GM18909 (cell line): ENCODE measurements at regions not wholly inside any gene's neighbourhood (a gene's known extent, or its start where the extent isn't known, plus 50 kb on each side); places are given as distances from the start of the nearest gene placed in this dataset.
"Not testable (repeated sequence)": the region's sequence is repeated elsewhere in the genome, so short reads cannot be mapped to it uniquely, and the experiment has no call there.

Experiments
- ATAC-seq: cut with Tn5 transposase; IDR thresholded peaks from one replicate; pipeline ENCODE4 v1.9.1; 2021; ENCODE audit warnings: mild to moderate bottlenecking; ENCODE audit not compliant: unreplicated experiment, poor library complexity

GRCh38 chr18:64785686-64786085 lies 636.8 kb upstream of the LINC00305 start:
- ATAC-seq: no peak

DNA sequence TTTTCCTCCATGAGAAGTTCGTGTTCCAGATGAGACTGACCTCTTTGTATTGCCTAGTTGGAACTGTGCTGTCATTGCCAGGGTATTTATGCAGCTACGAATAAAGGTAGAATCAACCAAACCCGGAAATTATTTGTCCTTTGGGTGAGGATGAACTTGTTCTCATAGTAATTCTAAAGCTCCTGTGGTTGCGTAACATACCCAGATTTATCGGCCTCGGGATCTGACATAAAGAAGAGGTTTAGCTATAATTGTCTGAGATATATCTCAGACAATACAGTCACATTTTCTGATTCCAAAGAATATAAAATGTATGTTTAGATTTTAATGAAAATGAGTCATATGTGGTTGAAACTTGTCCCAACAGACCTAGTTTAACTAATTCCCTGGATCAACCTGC lies 628.7 kb upstream of the LINC00305 start:
- no peak for ATAC-seq

- no peak for ATAC-seq
Measured at GRCh38 chr18:64765908-64766307, 617.0 kb upstream of the LINC00305 start.

GRCh38 chr18:64752707-64753106 lies 603.8 kb upstream of the LINC00305 start:
- no peak for ATAC-seq

- ATAC-seq: no peak
Measured at GRCh38 chr18:64749884-64750283, 601.0 kb upstream of the LINC00305 start.

GRCh38 chr18:64747803-64748202 lies 598.9 kb upstream of the LINC00305 start:
- ATAC-seq: no peak

DNA sequence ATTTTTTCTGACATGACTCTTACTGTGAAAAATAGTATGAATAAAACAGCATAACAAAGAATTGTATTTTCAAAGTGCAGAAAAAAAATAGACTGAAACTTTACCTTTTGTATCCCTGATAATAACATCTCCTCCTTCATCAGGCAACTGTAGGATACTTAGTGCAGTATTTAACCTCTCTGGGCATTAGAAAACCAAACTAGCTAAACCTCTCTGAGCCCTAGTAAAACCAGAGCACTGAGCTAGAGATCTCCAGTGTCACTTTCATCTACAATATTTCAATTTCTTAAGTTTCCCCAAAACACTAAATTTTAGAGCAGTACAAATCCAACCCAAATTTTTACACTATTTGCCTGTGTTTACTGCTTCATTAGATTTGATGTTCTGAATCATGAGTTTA lies 594.0 kb upstream of the LINC00305 start:
- no peak for ATAC-seq

DNA sequence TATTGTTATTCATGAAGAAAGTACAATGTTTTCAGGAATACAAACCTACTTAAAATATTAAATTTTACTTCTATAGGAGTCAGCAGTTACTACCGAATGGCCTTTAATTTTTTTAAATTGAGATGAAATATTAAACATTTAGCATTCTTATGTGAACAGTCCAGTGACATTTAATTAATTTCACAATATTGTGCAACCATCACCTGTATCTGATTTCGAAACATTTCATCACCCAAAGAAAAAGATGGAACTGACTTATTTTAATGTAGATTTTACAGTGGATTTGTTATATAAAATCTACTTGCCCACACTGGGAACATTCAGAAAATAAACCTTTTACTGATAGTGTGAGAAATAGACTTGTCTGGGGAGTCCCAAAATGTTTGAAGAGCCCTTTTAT lies 585.2 kb upstream of the LINC00305 start:
- ATAC-seq: no peak

DNA sequence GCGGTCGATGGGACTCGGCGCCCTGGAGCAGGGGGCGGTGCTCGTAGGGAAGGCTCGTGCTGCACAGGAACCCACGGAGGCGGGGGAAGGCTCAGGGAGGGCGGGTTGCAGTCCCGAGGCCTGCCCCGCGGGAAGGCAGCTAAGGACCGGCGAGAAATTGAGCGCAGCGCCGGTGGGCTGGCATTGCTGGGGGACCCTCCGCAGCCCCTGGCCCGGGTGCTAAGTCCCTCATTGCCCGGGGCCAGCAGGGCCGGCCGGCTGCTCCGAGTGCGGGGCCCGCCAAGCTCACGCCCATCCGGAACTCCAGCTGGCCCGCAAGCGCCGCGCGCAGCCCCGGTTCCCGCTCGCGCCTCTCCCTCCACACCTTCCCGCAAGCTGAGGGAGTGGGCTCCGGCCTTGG lies 576.8 kb upstream of the LINC00305 start:
- not testable (repeated sequence) for ATAC-seq

- ATAC-seq: no peak
Measured at GRCh38 chr18:64720781-64721464, 572.0 kb upstream of the LINC00305 start.

GRCh38 chr18:64718808-64719207 lies 569.9 kb upstream of the LINC00305 start:
- no peak for ATAC-seq

DNA sequence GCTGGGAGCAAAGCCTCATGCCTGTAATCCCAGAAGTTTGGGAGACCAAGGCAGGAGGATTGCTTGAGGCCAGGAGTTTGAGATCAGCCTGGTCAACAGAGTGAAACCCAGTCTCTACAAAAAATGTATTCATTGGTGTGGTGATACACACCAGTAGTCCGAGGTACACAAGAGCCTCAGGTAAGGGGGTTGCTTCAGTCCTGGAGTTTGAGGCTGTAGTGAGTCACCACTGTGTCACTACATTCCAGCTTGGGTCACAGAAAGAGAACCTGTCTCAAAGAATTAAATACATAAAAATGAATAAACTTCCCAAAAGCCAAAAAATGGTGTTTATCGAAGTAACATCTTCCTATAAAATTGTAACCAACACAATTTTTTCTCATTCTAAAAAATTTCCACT lies 568.1 kb upstream of the LINC00305 start:
- ATAC-seq: no peak

GRCh38 chr18:64714086-64714485 lies 565.2 kb upstream of the LINC00305 start:
- no peak for ATAC-seq

DNA sequence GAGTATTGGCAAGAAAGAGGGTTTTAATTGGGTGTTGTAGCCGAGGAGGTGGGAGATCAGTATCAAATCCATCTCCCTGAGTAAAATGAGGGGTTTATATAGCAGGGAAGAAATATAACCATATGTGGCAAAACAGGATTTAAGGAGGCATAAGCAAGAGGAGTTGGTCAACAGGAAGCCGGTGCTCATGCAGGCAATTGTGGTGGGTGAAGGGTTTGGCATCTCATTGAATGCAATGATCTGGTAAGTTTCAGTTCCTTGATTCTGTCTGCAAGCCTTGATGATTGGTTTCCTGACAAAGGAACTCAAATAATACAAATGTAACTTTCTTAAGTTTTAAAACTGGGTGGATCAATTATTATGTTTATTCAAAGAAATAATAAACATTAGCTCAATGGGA lies 564.4 kb upstream of the LINC00305 start:
- ATAC-seq: peak; percentile 94

GRCh38 chr18:64712035-64712434 lies 563.1 kb upstream of the LINC00305 start:
- no peak for ATAC-seq

DNA sequence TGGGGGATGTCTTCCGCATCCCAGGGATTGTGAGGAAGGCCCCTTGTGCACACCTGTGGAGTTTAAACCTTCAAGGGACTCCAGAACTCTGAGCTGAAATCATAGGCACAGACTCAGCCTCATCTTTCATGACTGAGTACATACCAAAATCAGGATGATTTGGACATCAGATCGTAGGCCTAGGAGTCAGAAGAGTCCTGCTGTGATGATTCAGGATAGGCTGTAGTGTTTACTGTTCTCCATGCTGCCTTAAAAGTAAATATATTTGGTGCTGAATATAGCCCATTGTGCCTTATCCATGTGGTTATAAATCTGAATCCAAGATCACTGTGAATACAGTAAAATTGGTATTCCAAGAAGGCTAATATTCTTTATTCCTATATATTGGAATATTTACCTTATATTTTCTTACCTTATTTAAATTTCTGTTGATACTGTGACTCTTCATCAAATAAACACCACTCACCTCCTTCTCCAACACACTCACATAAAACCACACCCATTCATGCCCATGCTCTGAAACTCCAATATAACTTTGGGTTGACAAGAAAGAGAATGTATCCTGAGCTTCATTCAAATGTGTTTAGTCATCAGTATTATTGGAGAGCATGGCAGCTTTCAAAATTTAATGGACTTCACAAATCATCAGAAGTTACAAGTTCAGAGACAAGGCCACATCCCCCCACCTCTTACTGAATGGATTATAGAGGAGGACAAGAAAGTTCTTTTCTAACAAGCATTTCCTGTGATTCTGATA lies 561.4 kb upstream of the LINC00305 start:
- no peak for ATAC-seq

DNA sequence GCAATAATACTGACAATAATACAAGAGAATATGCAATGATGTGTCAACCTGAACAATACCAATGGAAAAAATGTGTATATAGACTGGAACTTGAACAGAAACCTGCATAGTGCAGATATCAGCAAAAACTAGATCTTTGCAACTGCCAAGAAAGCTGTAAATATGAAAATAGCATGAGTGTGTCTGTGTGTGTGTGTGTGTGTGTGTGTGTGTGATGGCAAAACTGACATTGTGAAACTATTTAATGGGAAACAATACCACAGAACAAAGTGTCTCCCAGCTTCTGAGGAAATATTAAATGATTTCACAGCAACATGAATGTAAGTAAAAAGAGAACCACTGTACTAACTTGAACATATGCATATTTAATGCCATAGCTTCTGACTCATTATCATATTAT lies 558.2 kb upstream of the LINC00305 start:
- ATAC-seq: no peak

DNA sequence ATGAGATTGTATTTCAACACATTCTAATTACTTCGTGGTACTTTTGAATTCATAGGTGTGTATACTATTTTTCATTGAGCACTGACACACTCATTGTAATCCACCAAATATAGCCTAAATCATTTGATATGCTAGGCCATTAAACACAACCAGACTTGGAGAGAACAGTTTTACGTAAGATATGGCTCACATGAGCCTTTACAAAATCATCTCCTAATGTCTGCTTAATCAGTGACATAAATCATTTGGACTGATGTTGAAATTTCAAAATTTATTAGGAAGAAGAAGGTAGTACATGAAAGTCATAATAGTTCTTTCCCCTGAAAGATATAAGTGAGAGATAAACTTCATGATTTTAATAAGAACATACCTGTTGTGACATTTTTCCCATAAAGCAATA lies 550.2 kb upstream of the LINC00305 start:
- no peak for ATAC-seq

- no peak for ATAC-seq
Measured at GRCh38 chr18:64695851-64696553, 547.1 kb upstream of the LINC00305 start.

- ATAC-seq: no peak
Measured at GRCh38 chr18:64693766-64694165, 544.9 kb upstream of the LINC00305 start.

- ATAC-seq: no peak
Measured at GRCh38 chr18:64692826-64693225, 543.9 kb upstream of the LINC00305 start.
